H1 (cell line): ENCODE measurements at regions not wholly inside any gene's neighbourhood (a gene's known extent, or its start where the extent isn't known, plus 50 kb on each side); places are given as distances from the start of the nearest gene placed in this dataset.

Source experiments
- CBX5 ChIP-seq: fragments of 300-800, 300-1000 bp; sonication (generic); IDR thresholded peaks from 2 replicates; pipeline ENCODE4 v1.7.1; 2016; ENCODE audit warnings: antibody characterized with exemption, low read length, low read depth
- CHD1 ChIP-seq: IDR thresholded peaks from 2 replicates; pipeline ENCODE4 v1.6.1; 2012; ENCODE audit warnings: low read depth, low read length, improper control_type of control experiment
- CREB1 ChIP-seq: IDR thresholded peaks from 2 replicates; pipeline ENCODE4 v1.6.1; 2012; ENCODE audit warnings: inconsistent platforms
- GTF2F1 ChIP-seq: IDR thresholded peaks from 2 replicates; pipeline ENCODE4 v1.6.1; 2012; ENCODE audit warnings: low read depth, low read length, improper control_type of control experiment, borderline replicate concordance
- JUND ChIP-seq: IDR thresholded peaks from 2 replicates; pipeline ENCODE4 v1.6.1; 2011; ENCODE audit warnings: mild to moderate bottlenecking, improper control_type of control experiment, low read length
- KDM1A ChIP-seq: fragments of 200-600, 300-600 bp; sonication (generic); IDR thresholded peaks from 2 replicates; pipeline ENCODE4 v1.7.1; 2016; ENCODE audit warnings: mild to moderate bottlenecking, low read length, borderline replicate concordance
- POLR2A ChIP-seq, 2 experiments: IDR thresholded peaks; 1 replicate in 1 of 2; 2 replicates in 1 of 2; pipeline ENCODE4 v1.6.1; 2011; ENCODE audit warnings: low read depth in 2 of 2, low read length in 2 of 2, mild to moderate bottlenecking in 2 of 2; ENCODE audit errors: control extremely low read depth in 1 of 2
- RBBP5 ChIP-seq: IDR thresholded peaks from 2 replicates; pipeline ENCODE4 v1.7.1; 2012; ENCODE audit warnings: low read depth, mild to moderate bottlenecking, inconsistent platforms, low read length, moderate library complexity, borderline replicate concordance
- SP1 ChIP-seq: IDR thresholded peaks from 2 replicates; pipeline ENCODE4 v1.6.1; 2011; ENCODE audit warnings: low read depth, low read length
- SP2 ChIP-seq: IDR thresholded peaks from 2 replicates; pipeline ENCODE4 v1.6.1; 2012; ENCODE audit warnings: mild to moderate bottlenecking, low read length, inconsistent platforms
- YY1 ChIP-seq: IDR thresholded peaks from 2 replicates; pipeline ENCODE4 v1.6.1; 2011; ENCODE audit warnings: low read depth, mild to moderate bottlenecking, low read length
- TF ChIP-seq, protein P1 (sequence below), 3 experiments: IDR thresholded peaks; 1 replicate in 2 of 3; 2 replicates in 1 of 3; pipeline versions ENCODE4 v1.5.1 to v1.6.1; 2011; ENCODE audit warnings: low read length in 3 of 3, mild to moderate bottlenecking in 3 of 3, inconsistent platforms in 2 of 3, low read depth in 1 of 3, moderate library complexity in 1 of 3; ENCODE audit not compliant: insufficient read depth in 1 of 3; ENCODE audit errors: control extremely low read depth in 1 of 3
- TF ChIP-seq, protein P2 (sequence below): IDR thresholded peaks from 2 replicates; pipeline ENCODE4 v1.6.1; 2011; ENCODE audit warnings: low read length, improper control_type of control experiment

DNA sequence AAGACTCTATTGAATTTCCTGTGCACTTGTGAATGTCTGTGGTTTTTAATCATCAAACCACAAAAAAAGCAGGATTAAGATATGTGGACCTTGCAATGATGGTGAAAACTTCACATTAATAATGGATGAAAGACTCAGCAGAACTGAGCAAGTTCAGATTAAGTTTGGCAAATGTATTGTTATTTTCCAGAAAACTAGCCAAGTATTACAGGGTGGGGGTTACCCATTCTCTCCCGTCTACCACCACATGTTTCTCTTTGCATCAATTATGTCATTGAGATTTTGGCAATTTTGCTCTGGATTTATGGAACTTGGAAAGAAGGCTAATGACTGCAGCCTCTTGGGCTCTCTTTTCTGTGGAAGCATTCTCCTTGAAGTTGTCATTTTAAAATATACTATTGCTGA lies 577.1 kb downstream of the ANKRD50 start:
- TF ChIP-seq RBBP5, result no peak
- TF ChIP-seq POLR2A (IDR thresholded peaks at IDR 0.05; ENCODE audit: control extremely low read depth in 1 of 2, low read depth in 2 of 2, low read length in 2 of 2), result no peak
- TF ChIP-seq, protein P1, sequence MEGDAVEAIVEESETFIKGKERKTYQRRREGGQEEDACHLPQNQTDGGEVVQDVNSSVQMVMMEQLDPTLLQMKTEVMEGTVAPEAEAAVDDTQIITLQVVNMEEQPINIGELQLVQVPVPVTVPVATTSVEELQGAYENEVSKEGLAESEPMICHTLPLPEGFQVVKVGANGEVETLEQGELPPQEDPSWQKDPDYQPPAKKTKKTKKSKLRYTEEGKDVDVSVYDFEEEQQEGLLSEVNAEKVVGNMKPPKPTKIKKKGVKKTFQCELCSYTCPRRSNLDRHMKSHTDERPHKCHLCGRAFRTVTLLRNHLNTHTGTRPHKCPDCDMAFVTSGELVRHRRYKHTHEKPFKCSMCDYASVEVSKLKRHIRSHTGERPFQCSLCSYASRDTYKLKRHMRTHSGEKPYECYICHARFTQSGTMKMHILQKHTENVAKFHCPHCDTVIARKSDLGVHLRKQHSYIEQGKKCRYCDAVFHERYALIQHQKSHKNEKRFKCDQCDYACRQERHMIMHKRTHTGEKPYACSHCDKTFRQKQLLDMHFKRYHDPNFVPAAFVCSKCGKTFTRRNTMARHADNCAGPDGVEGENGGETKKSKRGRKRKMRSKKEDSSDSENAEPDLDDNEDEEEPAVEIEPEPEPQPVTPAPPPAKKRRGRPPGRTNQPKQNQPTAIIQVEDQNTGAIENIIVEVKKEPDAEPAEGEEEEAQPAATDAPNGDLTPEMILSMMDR (IDR thresholded peaks at IDR 0.05; ENCODE audit: control extremely low read depth in 1 of 3, insufficient read depth in 1 of 3, low read depth in 1 of 3, low read length in 3 of 3), result no peak
- no peak for TF ChIP-seq KDM1A
- no peak for TF ChIP-seq GTF2F1
- TF ChIP-seq JUND, result no peak
- no peak for TF ChIP-seq CREB1
- TF ChIP-seq CHD1, result no peak
- TF ChIP-seq CBX5, result no peak
- no peak for TF ChIP-seq SP2
- TF ChIP-seq YY1, result no peak
- no peak for TF ChIP-seq SP1
- TF ChIP-seq, protein P2, sequence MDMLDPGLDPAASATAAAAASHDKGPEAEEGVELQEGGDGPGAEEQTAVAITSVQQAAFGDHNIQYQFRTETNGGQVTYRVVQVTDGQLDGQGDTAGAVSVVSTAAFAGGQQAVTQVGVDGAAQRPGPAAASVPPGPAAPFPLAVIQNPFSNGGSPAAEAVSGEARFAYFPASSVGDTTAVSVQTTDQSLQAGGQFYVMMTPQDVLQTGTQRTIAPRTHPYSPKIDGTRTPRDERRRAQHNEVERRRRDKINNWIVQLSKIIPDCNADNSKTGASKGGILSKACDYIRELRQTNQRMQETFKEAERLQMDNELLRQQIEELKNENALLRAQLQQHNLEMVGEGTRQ, result no peak
